ENCODE measurements at regions not wholly inside any gene's neighbourhood (a gene's known extent, or its start where the extent isn't known, plus 50 kb on each side); places are given as distances from the start of the nearest gene placed in this dataset.

- no peak overlapping the region for H3K4me3 Mint-ChIP-seq
- H3K27ac ChIP-seq (ENCODE audit: low read depth, low read length) = no peak overlapping the region
- H3K36me3 ChIP-seq (ENCODE audit: insufficient read depth, low read length) = no peaks in the 10 kb centered on the region
- no peak for DNase-seq
- peaks cover 0 to 15% (median 3%) of the 10 kb centered on the region in 8 donors for H3K9me3 Mint-ChIP-seq
- no peaks in the 10 kb centered on the region for H3K4me1 ChIP-seq (ENCODE audit: insufficient read depth, low read length)
- no peaks in the 10 kb centered on the region for H3K4me1 Mint-ChIP-seq
- H3K27me3 ChIP-seq (ENCODE audit: insufficient read depth, low read length) = no peaks in the 10 kb centered on the region
- POLR2A ChIA-PET (ENCODE audit: partially characterized antibody) = no interaction called here
- H3K36me3 Mint-ChIP-seq = no peaks in the 10 kb centered on the region
- intact Hi-C loops (cut with micrococcal nuclease) = no loop called here
- H3K27me3 Mint-ChIP-seq = no peaks in the 10 kb centered on the region
- H3K9me3 ChIP-seq (ENCODE audit: control insufficient read depth in 1 of 2, low read length in 2 of 2) = no peaks in the 10 kb centered on the region
- no peak overlapping the region for H3K4me3 ChIP-seq (ENCODE audit: low read length in 2 of 2)
- CTCF ChIA-PET (ENCODE audit: partially characterized antibody) = no interaction called here
- H3K27ac Mint-ChIP-seq = no peak overlapping the region
Observed at GRCh38 chr6:86848986-86849385, 88.3 kb upstream of the HTR1E start.

GRCh38 chr6:86832686-86833085 is 104.6 kb upstream of the HTR1E start:
- H3K9me3 Mint-ChIP-seq = peaks cover 0 to 4% (median 0%) of the 10 kb centered on the region in 8 donors
- CTCF ChIA-PET (ENCODE audit: partially characterized antibody) = no interaction called here
- H3K4me1 Mint-ChIP-seq = no peaks in the 10 kb centered on the region
- Histone ChIP-seq H3K4me3 (ENCODE audit: low read length in 2 of 2) (no peak overlapping the region), H3K27me3 (ENCODE audit: insufficient read depth, low read length) (no peaks in the 10 kb centered on the region), H3K9me3 (ENCODE audit: control insufficient read depth in 1 of 2, low read length in 2 of 2) (no peaks in the 10 kb centered on the region), H3K27ac (ENCODE audit: low read depth, low read length) (no peak overlapping the region), H3K4me1 (ENCODE audit: insufficient read depth, low read length) (no peaks in the 10 kb centered on the region), H3K36me3 (ENCODE audit: insufficient read depth, low read length) (no peaks in the 10 kb centered on the region)
- H3K27me3 Mint-ChIP-seq = peaks cover 0 to 2% of the 10 kb centered on the region in 2 donors
- intact Hi-C loops (cut with micrococcal nuclease) = no loop called here
- H3K4me3 Mint-ChIP-seq = no peak overlapping the region
- H3K36me3 Mint-ChIP-seq = no peaks in the 10 kb centered on the region
- DNase-seq = no peak
- no peak overlapping the region for H3K27ac Mint-ChIP-seq
- POLR2A ChIA-PET (ENCODE audit: partially characterized antibody) = no interaction called here

DNA sequence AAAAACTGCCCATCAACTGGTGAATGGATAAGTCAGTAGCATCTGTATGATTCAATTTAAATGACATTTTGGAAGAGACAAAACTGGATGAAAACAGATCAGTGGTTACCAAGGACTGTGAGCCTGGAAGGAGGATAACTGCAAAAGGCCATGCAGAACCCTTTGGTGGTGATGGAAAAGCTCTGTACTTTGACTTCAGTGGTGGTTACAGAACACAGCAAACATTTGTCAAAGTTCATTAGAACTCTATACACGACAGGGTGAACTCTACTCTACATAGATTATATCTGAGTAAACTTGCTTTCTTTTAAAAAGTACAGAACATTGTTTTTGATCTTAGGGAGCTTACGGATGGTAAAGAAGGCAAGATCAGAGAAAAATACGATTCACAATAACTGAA is 111.9 kb upstream of the HTR1E start:
- ChIA-PET CTCF (ENCODE audit: partially characterized antibody) (no interaction called here), POLR2A (ENCODE audit: partially characterized antibody) (no interaction called here)
- Histone ChIP-seq H3K27ac (ENCODE audit: low read depth, low read length) (no peak overlapping the region), H3K27me3 (ENCODE audit: insufficient read depth, low read length) (no peaks in the 10 kb centered on the region), H3K4me3 (ENCODE audit: low read length in 2 of 2) (no peak overlapping the region), H3K4me1 (ENCODE audit: insufficient read depth, low read length) (no peaks in the 10 kb centered on the region), H3K36me3 (ENCODE audit: insufficient read depth, low read length) (no peaks in the 10 kb centered on the region), H3K9me3 (ENCODE audit: control insufficient read depth in 1 of 2, low read length in 2 of 2) (no peaks in the 10 kb centered on the region)
- DNase-seq = no peak
- H3K9me3 Mint-ChIP-seq = peaks cover 0 to 4% (median 0%) of the 10 kb centered on the region in 8 donors
- no peak overlapping the region for H3K27ac Mint-ChIP-seq
- H3K36me3 Mint-ChIP-seq = no peaks in the 10 kb centered on the region
- H3K4me3 Mint-ChIP-seq = no peak overlapping the region
- H3K27me3 Mint-ChIP-seq = peaks cover 0 to 4% of the 10 kb centered on the region in 2 donors
- intact Hi-C loops (cut with micrococcal nuclease) = no loop called here
- H3K4me1 Mint-ChIP-seq = no peaks in the 10 kb centered on the region

DNA sequence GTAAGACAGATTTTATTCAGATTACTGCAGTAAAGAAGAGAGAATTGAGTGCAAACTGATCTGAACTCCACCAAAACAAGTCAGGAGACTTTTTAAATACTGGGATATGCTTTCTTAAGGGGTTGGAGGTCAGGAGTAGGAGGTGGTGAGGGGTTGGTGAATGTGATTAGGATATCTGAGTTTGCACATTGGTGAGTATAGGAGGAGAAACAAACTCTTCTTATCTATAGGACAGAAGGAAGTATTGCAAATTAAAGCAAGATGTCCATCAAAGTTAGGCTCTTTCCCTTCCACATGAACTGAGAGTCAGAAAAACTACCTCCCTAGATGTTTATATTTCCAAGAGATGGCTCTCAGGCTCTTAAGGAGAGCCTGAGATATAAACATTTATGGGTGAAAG is 114.6 kb upstream of the HTR1E start:
- Histone ChIP-seq H3K27ac (ENCODE audit: low read depth, low read length) (no peak overlapping the region), H3K36me3 (ENCODE audit: insufficient read depth, low read length) (no peaks in the 10 kb centered on the region), H3K4me3 (ENCODE audit: low read length in 2 of 2) (no peak overlapping the region), H3K27me3 (ENCODE audit: insufficient read depth, low read length) (no peaks in the 10 kb centered on the region), H3K4me1 (ENCODE audit: insufficient read depth, low read length) (no peaks in the 10 kb centered on the region), H3K9me3 (ENCODE audit: control insufficient read depth in 1 of 2, low read length in 2 of 2) (no peaks in the 10 kb centered on the region)
- peaks cover 0 to 9% (median 0%) of the 10 kb centered on the region in 8 donors for H3K9me3 Mint-ChIP-seq
- no peaks in the 10 kb centered on the region for H3K36me3 Mint-ChIP-seq
- H3K4me1 Mint-ChIP-seq = no peaks in the 10 kb centered on the region
- peaks cover 0 to 2% of the 10 kb centered on the region in 2 donors for H3K27me3 Mint-ChIP-seq
- ChIA-PET POLR2A (ENCODE audit: partially characterized antibody) (no interaction called here), CTCF (ENCODE audit: partially characterized antibody) (no interaction called here)
- no peak overlapping the region for H3K27ac Mint-ChIP-seq
- intact Hi-C loops (cut with micrococcal nuclease) = no loop called here
- H3K4me3 Mint-ChIP-seq = no peak overlapping the region
- DNase-seq = no peak

GRCh38 chr6:86820750-86821149 is 116.6 kb upstream of the HTR1E start:
- DNase-seq = no peak
- H3K9me3 ChIP-seq (ENCODE audit: control insufficient read depth in 1 of 2, low read length in 2 of 2) = no peaks in the 10 kb centered on the region
- ChIA-PET CTCF (ENCODE audit: partially characterized antibody) (no interaction called here), POLR2A (ENCODE audit: partially characterized antibody) (no interaction called here)
- no peak overlapping the region for H3K4me3 Mint-ChIP-seq
- no peaks in the 10 kb centered on the region for H3K36me3 Mint-ChIP-seq
- no peaks in the 10 kb centered on the region for H3K4me1 Mint-ChIP-seq
- no peak overlapping the region for H3K27ac ChIP-seq (ENCODE audit: low read depth, low read length)
- H3K9me3 Mint-ChIP-seq = peaks cover 0 to 9% (median 2%) of the 10 kb centered on the region in 8 donors
- no peaks in the 10 kb centered on the region for H3K4me1 ChIP-seq (ENCODE audit: insufficient read depth, low read length)
- H3K27ac Mint-ChIP-seq = no peak overlapping the region
- no peak overlapping the region for H3K4me3 ChIP-seq (ENCODE audit: low read length in 2 of 2)
- H3K27me3 ChIP-seq (ENCODE audit: insufficient read depth, low read length) = no peaks in the 10 kb centered on the region
- no peaks in the 10 kb centered on the region for H3K27me3 Mint-ChIP-seq
- no peaks in the 10 kb centered on the region for H3K36me3 ChIP-seq (ENCODE audit: insufficient read depth, low read length)
- intact Hi-C loops (cut with micrococcal nuclease) = no loop called here

GRCh38 chr6:86793649-86794048 is 143.7 kb upstream of the HTR1E start:
- H3K9me3 Mint-ChIP-seq = peaks cover 0 to 7% (median 2%) of the 10 kb centered on the region in 8 donors
- H3K4me1 Mint-ChIP-seq = no peaks in the 10 kb centered on the region
- no peaks in the 10 kb centered on the region for H3K36me3 Mint-ChIP-seq
- ChIA-PET CTCF (ENCODE audit: partially characterized antibody) (no interaction called here), POLR2A (ENCODE audit: partially characterized antibody) (no interaction called here)
- Histone ChIP-seq H3K36me3 (ENCODE audit: insufficient read depth, low read length) (no peaks in the 10 kb centered on the region), H3K4me1 (ENCODE audit: insufficient read depth, low read length) (no peaks in the 10 kb centered on the region), H3K27me3 (ENCODE audit: insufficient read depth, low read length) (no peaks in the 10 kb centered on the region), H3K4me3 (ENCODE audit: low read length in 2 of 2) (no peak overlapping the region), H3K27ac (ENCODE audit: low read depth, low read length) (no peak overlapping the region), H3K9me3 (ENCODE audit: control insufficient read depth in 1 of 2, low read length in 2 of 2) (no peaks in the 10 kb centered on the region)
- no peak overlapping the region for H3K27ac Mint-ChIP-seq
- intact Hi-C loops (cut with micrococcal nuclease) = no loop called here
- no peak for DNase-seq
- no peak overlapping the region for H3K4me3 Mint-ChIP-seq
- H3K27me3 Mint-ChIP-seq = no peaks in the 10 kb centered on the region

DNA sequence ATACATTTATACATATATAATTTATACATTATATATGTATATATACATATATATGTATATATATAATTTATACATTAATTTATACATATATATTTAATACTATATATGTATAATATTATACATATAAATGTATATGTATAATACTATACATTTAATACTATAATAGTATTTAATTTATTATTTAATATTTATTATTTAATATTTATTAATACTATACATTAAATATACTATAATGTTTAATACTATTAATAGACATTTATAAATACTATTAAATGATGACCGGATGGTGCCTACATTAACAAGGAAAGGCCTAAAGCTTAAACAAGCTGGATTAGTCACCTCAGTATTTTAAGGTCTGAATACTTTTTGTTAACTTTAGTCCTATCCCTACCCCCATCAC is 145.9 kb upstream of the HTR1E start:
- Histone ChIP-seq H3K4me1 (ENCODE audit: insufficient read depth, low read length) (no peaks in the 10 kb centered on the region), H3K9me3 (ENCODE audit: control insufficient read depth in 1 of 2, low read length in 2 of 2) (no peaks in the 10 kb centered on the region), H3K36me3 (ENCODE audit: insufficient read depth, low read length) (no peaks in the 10 kb centered on the region), H3K27me3 (ENCODE audit: insufficient read depth, low read length) (no peaks in the 10 kb centered on the region), H3K27ac (ENCODE audit: low read depth, low read length) (no peak overlapping the region), H3K4me3 (ENCODE audit: low read length in 2 of 2) (no peak overlapping the region)
- Mint-ChIP-seq H3K27me3 (no peaks in the 10 kb centered on the region), H3K4me3 (no peak overlapping the region), H3K4me1 (no peaks in the 10 kb centered on the region), H3K36me3 (no peaks in the 10 kb centered on the region), H3K9me3 (peaks cover 0 to 7% (median 0%) of the 10 kb centered on the region in 8 donors), H3K27ac (no peak overlapping the region)
- POLR2A ChIA-PET (ENCODE audit: partially characterized antibody) = no interaction called here
- intact Hi-C loops (cut with micrococcal nuclease) = no loop called here
- DNase-seq = no peak
- CTCF ChIA-PET (ENCODE audit: partially characterized antibody) = no interaction called here

DNA sequence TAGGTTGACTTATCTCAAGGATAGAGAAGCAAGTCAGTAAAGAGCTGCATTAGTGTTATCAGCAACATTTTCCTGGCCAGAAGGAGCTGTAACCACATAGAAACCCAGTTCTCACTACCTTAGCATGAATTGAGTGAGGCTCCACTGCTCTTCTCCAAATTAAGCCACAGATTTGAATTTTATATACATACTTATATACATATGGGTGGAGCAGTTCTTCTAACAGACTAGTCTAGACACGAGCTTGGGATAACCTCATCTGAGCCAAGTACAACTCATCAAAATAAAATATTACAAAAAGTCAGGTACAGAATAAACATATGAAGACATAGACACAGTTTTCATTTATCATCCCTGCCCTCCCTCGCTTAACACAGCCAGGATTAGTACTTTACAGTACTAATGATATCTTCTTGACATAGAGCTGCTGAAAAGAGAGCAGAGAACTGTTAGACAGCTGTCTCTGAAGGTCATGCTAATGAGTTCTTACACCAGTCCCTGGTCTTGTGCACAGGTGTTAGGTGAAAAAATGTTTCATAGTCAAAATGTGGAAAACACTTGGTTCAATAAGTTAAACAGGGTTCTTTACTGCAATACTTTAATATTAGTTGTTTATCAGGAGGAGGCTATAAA is 147.4 kb upstream of the HTR1E start:
- CTCF ChIA-PET (ENCODE audit: partially characterized antibody) = no interaction called here
- Histone ChIP-seq H3K4me1 (ENCODE audit: insufficient read depth, low read length) (no peaks in the 10 kb centered on the region), H3K36me3 (ENCODE audit: insufficient read depth, low read length) (no peaks in the 10 kb centered on the region), H3K27me3 (ENCODE audit: insufficient read depth, low read length) (no peaks in the 10 kb centered on the region), H3K9me3 (ENCODE audit: control insufficient read depth in 1 of 2, low read length in 2 of 2) (no peaks in the 10 kb centered on the region), H3K4me3 (ENCODE audit: low read length in 2 of 2) (no peak overlapping the region), H3K27ac (ENCODE audit: low read depth, low read length) (no peak overlapping the region)
- no peak overlapping the region for H3K4me3 Mint-ChIP-seq
- no peaks in the 10 kb centered on the region for H3K36me3 Mint-ChIP-seq
- intact Hi-C loops (cut with micrococcal nuclease) = no loop called here
- no peaks in the 10 kb centered on the region for H3K4me1 Mint-ChIP-seq
- no peak overlapping the region for H3K27ac Mint-ChIP-seq
- H3K9me3 Mint-ChIP-seq = peaks cover 0 to 4% (median 0%) of the 10 kb centered on the region in 8 donors
- POLR2A ChIA-PET (ENCODE audit: partially characterized antibody) = no interaction called here
- no peak for DNase-seq
- no peaks in the 10 kb centered on the region for H3K27me3 Mint-ChIP-seq
